ENCODE measurements at regions not wholly inside any gene's neighbourhood (a gene's known extent, or its start where the extent isn't known, plus 50 kb on each side); places are given as distances from the start of the nearest gene placed in this dataset.

DNA sequence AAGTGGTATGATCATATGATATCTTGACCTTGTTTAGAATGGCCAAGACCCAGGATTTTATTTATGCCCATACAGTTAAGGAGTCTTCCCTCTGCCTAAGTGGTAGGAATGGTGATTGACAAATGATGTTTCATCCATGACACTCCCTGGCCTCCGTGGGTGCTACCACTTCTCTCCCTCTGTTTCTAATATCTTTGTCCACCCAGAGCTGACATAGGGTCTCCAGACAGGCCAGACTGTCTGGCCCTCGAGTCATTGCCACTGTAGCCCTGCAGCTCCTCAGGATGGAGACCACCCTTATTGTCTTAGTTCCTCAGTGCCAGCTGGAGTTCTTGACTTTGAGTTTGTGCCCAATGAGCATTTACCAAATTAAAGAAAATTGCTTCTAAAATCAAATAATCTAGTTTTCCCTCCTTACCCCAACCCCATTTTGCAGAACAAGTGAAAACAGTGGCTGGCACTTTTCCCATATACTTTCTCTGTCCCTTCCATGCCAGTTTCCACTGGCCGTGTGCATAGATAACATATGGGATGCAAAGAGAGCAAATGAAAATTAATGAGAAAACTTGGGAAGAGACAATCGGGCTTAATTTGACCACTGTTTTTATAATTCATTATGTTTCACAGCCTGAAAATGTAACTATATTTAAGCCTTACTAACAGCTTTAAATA, 235.7 kb downstream of the NSG2 start:
- TF ChIP-seq, protein P1, sequence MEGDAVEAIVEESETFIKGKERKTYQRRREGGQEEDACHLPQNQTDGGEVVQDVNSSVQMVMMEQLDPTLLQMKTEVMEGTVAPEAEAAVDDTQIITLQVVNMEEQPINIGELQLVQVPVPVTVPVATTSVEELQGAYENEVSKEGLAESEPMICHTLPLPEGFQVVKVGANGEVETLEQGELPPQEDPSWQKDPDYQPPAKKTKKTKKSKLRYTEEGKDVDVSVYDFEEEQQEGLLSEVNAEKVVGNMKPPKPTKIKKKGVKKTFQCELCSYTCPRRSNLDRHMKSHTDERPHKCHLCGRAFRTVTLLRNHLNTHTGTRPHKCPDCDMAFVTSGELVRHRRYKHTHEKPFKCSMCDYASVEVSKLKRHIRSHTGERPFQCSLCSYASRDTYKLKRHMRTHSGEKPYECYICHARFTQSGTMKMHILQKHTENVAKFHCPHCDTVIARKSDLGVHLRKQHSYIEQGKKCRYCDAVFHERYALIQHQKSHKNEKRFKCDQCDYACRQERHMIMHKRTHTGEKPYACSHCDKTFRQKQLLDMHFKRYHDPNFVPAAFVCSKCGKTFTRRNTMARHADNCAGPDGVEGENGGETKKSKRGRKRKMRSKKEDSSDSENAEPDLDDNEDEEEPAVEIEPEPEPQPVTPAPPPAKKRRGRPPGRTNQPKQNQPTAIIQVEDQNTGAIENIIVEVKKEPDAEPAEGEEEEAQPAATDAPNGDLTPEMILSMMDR (IDR thresholded peaks at IDR 0.05): no peak
- no peak for TF ChIP-seq POLR2A (IDR thresholded peaks at IDR 0.05)
